Suppressor macrophage treated with lipopolysaccharide for 1 hour (primary cell): ENCODE measurements at regions not wholly inside any gene's neighbourhood (a gene's known extent, or its start where the extent isn't known, plus 50 kb on each side); places are given as distances from the start of the nearest gene placed in this dataset.

Experiments
- DNase-seq, 3 donors: peaks; one replicate each; pipeline ENCODE4 v3.0.0-alpha.2; 2020 to 2022

DNA sequence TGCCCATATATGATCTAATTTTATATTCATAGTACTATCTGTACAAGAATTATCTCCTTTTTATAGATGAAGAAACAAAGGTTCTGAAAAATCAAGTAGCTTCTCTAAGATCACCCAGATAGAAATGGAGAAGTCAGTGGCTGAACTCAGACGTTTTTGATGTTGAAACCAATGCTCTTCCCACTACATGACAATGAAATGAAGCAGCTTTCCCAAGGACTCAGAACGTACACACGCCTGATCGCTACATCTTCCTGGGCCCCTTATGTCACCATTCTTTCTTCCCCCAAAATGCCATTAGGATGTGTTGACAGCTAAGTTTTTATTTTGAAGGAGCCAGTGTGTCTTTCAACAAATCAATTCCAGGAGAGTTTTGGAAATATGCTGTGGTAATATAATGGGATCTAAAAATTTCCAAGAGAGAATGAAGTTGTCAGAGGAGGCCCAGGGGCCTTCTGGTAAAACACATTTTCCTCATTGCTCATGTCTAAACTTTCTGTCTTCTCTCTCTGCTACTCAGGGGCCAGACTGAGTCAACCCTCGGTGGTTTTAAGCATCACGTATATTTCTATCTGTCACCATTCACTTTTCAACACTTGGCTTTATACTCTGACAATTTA is 98.1 kb upstream of the COL21A1 start:
- peak in 2 of 3 donors; percentile 17 to 21 for DNase-seq

DNA sequence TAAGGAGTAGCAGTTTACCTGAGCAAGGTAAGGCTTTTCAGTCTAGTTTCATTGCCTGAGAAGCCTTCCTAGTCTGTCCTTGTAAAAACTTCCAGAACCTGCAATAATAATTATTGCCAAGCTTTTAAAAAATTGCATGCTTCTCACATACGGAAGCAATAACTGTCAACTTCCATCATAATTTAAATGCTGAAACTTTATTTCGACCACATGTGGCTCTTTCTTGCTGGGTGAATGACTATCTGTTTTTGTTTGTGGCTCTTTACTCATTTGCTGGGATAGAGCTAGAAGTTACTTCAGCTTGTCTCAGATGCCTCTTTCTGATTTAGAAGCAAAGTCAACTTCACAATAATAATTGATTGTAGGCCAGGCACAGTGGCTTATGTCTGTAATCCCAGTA is 95.9 kb upstream of the COL21A1 start:
- DNase-seq = no peak

DNA sequence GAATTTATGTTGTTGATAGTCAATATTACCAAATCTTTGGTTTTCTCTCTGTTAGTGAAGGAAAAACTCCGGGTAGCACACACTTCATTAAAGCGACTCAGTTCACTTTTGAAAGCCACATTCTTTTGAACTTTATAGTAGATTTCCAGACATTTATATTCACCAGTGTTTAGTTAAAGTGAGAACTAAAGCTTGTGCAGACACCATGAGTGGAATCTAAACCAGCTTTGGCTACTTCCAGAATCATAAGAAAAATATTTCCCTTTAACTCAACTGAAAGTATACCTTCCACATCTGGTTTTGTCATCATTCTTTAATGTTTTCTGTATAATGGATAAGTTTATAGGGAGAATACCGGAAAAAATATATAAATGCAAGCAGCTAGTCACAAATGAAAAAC is 92.1 kb upstream of the COL21A1 start:
- no peak for DNase-seq

DNA sequence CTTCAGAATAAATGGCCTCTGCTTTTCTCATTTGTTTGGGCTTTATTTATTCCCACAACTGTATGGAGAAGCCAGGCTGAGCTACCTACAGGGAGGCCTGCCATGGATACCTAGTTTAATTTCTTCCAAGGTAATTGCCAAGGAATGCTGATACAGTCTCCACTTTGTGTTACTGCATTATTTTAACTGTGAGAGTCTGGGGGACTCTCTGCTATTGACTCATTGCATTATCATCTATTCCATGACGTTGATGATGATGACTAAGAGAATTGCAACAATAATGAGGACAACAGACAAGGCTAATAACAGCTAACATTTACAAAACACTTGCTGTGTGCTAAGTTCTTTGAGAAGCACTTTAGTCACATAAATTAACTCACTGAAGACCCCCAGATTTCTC is 88.3 kb upstream of the COL21A1 start:
- DNase-seq = peak; percentile 15 to 38 (median 37)

DNA sequence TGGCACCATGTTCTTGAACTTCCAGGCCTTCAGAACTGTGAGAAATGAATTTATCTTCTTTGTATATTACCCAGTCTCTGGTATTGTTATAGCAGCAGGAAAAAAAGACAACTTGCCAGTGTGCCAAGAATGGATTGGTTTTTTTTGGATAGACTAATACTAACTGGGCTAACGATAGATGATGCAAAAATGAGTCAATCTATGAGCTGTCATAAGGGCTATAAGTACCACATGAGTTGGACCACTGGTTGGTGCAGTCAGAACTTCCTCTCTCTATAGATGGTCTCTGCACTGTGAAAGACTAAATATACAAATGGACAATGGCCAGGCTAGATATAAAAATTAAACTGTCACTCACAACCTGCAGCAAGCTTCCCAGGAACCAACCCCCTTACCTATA is 87.6 kb upstream of the COL21A1 start:
- no peak for DNase-seq

DNA sequence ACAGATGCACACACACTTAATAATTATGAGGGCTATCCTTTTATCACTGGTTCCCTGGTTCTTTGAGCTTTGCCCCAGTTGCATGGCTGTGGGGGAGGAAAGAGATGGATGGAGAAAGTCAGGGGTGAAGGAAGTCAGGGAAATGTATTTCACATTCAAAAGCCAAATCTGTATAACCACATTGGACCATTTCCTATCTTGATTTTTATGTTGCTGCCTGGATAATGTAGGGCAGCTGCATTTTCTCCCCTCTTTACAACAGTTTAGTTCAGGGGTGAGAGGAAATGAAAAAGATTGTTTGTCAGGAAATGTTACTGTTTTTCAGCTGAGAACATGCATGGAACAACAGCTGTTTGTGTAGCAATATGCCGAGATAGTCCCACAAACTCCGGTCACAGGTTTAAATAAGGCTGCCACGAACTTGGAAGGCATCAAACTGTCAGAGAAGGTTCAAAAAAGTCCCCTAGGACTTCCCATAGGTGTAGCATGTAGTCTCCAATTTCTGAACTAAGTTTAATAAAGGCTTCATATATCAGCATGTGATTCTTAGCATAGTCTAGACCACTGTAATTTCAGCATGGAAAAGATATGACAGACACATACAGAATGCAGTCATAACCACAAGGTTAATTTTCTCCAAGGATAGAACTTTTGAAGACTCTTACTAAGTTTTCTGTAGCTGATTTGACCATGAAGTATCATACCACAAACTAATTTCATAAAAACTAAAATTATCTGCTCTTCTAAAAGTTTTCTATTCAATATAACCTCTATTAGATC is 82.1 kb upstream of the COL21A1 start:
- DNase-seq = no peak

DNA sequence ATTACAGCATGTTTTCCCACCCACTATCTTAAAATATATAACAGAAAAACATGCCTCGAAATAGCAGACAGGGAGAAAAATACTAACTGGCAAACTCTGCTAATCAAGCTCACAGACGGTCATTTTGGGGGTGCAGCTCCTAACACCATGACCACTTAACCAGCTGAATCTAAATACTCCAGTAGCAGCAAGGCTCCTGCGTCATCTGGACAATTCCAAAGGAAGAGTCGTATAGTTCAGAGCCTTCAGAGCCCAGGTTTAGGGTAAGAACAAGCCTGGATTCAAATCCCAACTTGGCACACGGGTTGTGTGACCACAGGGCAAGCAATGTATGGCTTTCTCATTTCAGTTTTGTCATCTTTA is 81.3 kb upstream of the COL21A1 start:
- DNase-seq = no peak

DNA sequence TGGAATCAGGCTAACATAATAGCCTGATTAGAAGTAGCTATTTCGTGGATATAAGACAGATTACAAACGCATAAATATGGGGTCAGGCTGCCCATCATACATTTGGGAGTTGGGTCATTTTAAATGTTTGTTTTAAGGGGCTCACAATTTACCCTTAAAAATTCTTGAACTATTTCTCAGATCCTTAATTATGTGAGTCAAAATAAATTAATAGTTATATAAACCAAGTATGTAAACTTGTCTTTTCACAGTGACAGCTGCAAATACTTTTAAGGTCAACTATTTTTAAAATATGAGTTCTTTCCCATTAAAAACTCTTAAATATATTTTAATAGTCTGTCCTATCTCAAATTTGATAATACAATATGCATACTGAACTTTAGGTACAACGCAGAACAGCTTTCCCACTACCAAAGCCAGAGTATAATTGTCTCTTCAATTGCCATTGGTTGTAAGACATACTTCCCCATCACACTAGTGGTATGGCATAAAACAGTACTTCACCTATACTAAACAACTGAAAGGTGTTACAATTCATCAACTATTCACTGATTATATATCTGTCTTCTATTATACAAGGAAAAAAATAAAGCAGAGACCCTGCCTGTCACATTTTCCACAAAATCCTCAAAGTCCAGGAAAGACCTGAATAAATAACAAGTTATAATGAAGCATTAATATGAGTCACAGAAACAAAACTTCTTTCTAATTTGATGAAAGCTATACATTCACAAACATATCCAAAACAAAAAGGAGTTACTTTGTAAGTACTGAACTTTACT is 80.8 kb upstream of the COL21A1 start:
- no peak for DNase-seq

DNA sequence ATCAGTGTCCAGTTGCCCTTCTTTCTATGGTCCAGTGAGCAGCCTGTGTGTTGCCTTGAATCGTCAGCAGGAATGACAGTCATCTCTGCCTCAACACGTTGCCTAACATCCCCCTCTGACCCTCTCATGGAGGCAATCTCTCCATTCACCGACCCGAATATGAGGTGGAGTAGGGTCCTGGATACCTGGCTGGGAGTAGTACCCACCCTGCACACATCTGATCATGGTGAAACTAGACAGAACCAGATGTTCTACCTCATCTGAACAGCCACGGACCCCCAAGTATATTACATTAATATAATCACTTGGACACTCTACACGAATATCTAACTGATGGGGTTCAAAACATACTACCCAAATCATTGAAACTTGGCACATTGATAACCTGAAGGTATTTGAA is 77.0 kb upstream of the COL21A1 start:
- no peak for DNase-seq

DNA sequence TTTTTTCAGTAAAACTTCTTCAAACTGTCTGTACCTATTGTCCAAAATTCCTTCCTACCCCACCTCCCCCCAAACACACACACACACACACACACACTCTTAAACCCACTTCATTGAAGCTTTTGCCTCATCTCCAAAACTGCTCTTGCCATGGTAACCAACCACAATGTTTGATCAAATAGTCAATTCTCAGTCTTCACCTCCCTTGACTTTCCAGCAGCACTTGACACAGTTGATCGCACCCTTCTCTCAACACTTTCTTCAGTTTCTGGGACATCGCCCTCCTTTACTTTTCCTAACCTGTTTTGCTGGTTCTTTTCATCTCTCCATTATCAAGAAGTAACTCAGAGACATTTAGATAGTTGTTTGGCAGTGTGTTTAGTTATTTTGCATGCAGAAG is 71.5 kb upstream of the COL21A1 start:
- no peak for DNase-seq

DNA sequence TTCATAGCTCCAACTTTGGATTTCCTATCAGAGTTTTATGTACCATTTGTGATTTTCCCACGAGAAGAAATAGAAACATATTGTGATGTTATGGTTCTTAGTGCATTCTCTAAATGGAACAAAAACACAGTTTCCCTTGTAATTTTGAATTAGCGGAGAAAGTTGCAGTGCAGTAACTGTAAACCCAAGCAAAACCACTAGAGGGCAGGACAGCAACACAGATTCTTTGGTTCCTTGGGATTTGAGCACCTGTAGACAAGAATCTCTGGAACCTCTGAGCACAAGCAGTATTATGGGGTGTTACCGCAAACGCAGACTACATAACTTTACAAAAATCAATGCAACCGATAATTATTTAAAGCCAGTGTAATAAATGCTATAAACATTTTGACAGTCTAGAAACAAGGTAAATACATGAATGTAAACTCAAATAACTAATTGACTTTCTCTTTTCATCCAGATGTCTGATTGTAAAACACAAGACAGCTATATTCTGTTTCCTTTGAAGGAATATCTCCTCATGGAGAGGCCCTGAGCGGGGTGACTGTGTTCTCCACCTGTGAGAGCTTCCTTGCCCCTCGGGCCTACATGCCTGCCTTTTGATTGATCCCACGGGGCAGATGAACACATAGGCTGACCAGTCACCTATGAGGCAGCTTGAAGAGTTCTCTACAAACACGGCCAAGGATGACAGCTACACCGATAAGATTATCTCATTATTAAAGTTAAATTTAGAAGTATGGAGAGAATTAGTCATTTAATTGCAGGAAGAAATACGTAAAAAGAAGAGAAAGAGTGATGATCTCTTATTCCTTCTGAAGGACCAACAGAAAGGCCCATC is 67.5 kb upstream of the COL21A1 start:
- peak; percentile 25 to 42 (median 42) for DNase-seq

DNA sequence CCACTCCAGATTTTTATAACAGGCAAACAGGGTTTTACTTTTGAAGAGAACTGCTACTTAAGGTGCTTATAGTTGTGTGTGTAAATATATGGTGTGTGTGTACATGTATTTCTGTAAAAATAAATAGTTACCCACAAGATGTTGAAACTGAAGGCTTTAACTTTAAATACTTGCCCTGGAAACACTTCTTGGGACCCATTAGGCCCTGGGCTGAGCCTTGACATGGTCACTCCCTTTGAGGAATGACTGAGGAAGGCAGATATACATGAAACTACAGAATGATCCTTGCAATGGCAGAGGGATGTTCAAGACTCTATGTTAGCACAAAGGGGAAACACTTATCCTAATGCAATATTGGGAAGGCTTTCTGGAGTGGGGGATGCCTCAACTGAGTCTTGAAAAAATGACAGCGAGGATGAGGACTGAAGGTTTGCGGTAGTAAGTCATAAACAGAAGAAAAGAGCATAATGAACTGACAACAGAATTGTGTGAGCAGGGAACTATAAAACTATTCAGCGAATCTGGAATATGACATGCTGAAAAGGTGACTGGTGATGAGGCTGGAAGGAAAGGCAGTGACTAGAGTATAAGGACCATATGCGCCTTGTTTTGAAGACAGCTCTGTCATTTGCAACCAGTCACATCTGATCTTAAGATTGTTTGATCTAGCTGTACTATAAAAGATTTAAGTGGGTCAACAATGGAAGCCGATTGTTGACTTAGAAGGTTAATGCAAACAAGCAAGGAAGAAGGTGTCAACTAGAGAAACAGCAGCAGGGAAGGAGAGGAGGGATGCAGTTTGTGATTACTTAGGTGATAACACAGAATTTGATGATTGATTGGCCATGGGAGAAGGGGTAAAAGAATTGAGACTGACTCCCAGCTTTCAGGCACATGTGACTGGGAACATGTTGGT is 64.4 kb upstream of the COL21A1 start:
- DNase-seq = no peak

DNA sequence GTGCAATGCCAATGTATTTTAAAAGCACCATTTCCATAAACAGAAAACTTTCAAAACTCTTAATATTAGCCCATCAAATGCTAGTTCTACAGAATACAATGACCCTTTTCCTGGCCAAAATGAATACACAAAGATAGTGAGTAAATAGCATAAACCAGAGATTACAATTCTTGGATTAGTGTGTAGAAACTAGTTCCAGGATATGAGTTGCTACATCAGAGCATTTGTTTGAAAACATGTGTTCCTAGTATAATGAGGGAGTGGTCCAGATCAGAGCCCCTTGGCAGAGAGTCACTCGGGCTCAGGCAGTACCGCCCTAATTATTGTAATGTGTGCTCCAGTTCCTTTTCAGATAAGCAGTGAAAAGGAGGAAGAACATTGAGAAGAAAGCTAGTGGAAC is 63.7 kb upstream of the COL21A1 start:
- no peak for DNase-seq

DNA sequence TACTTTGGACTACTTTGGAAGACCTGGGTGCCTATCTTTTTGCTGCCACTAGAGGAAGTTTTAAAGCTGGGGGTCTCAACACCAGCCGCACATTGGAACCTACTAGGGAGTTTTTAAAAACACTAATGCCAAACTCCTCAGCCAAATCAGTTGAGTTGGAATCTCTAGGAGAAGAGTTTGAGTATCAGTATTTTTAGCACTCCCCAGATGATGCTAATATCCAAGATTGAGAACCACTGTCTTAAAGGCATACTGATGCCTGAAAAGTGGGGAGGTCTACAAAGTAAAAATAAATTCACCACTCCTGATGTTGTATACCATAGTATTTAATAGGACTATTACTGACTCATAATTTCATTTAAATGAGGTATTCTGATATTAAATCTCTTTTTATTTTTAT is 62.9 kb upstream of the COL21A1 start:
- DNase-seq = no peak

DNA sequence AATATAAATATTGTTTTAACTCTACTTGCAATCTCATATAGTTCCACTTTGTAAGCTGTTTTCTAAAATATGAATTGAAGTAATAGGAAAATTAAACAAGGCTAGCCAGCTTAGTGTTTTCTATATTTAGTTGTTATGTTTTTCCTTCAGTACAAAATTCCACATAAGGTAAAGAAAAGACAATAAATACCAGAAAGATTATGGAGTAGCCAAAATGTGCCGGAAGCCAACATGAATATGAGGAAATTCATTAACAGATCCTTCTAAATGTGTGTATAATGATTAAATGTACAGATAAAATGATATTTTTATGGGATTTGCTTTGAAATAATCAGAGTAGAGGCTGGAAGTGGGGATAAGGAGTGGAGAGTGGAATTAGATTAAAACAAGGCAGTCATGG is 52.5 kb upstream of the COL21A1 start:
- DNase-seq = no peak

DNA sequence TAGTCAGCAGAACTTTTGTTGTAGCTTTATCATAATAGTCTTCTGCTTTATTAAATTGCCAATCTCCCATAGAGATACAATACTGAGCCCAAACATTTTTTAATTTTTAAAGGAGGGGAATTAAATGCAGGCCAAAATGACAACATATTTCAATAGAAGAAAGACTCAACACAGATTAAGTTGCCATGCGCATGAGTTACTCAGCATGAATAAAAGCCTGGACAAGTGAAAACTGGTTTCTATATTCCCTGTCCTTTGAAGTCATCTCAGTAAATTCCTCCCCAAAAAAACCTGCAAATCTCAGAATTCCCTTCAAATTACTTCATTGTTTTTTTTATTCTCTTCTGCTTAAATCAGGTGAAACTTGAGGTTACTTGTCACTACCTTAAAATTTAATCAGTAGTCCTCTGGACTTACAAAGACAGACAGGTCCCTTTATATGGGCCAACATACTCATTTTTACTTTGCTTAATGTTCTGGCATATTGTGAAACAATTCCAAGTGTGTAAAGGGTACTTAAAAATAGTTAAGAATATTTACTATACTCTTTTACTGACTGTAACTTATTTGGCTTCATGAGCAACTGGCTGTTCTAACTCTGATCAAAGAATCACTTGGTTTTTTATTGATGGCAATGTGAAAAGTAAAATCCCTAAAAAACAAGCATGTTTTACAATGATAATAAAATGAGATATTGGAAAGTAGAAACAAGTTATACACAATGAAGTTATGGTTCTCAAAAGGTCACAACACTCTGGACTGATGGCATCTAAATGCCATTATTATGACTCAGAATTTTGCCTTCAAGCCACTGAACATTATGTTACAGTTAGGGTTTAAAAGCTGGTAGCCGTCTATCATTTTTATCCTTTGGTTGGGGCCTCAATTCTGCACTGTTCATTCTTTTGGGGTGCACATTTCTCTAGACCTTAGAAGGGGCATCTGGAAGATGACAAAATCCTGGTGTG is 49.9 kb upstream of the COL21A1 start:
- DNase-seq = no peak
